SK-N-MC (cell line): ENCODE measurements at regions not wholly inside any gene's neighbourhood (a gene's known extent, or its start where the extent isn't known, plus 50 kb on each side); places are given as distances from the start of the nearest gene placed in this dataset.

ENCODE experiments used
- EZH2 ChIP-seq: fragments of 200-600 bp; sonication (generic); IDR thresholded peaks from one replicate; pipeline ENCODE4 v1.6.1; 2017; ENCODE audit warnings: antibody characterized with exemption
- POLR2AphosphoS5 ChIP-seq: IDR thresholded peaks from 2 replicates; pipeline ENCODE4 v1.6.1; 2012; ENCODE audit warnings: mild to moderate bottlenecking, low read depth, low read length, borderline replicate concordance

GRCh38 chr5:103385722-103386121 lies 127.2 kb downstream of the MACIR start:
- TF ChIP-seq EZH2 = no peak
- TF ChIP-seq POLR2AphosphoS5 = no peak
